GM18505 (cell line): ENCODE measurements at regions not wholly inside any gene's neighbourhood (a gene's known extent, or its start where the extent isn't known, plus 50 kb on each side); places are given as distances from the start of the nearest gene placed in this dataset.

Source experiments
- ATAC-seq: cut with Tn5 transposase; IDR thresholded peaks from one replicate; pipeline ENCODE4 v1.9.1; 2021; ENCODE audit not compliant: unreplicated experiment
- POLR2A ChIP-seq: IDR thresholded peaks from 4 replicates; pipeline ENCODE4 v1.6.1; 2011; ENCODE audit warnings: borderline replicate concordance; ENCODE audit not compliant: insufficient read depth, insufficient read length; ENCODE audit errors: extremely low read depth

GRCh38 chr18:1907470-1908206, 663.7 kb downstream of the METTL4 start:
- ATAC-seq: no peak
- TF ChIP-seq POLR2A: no peak

- TF ChIP-seq POLR2A: no peak
- ATAC-seq: no peak
Observed at GRCh38 chr18:1914489-1914888, 656.8 kb downstream of the METTL4 start.

- no peak for TF ChIP-seq POLR2A
- ATAC-seq: no peak
Observed at GRCh38 chr18:1916869-1917523, 654.3 kb downstream of the METTL4 start.

GRCh38 chr18:1917569-1917968, 653.7 kb downstream of the METTL4 start:
- no peak for ATAC-seq
- no peak for TF ChIP-seq POLR2A

- TF ChIP-seq POLR2A: no peak
- no peak for ATAC-seq
Observed at GRCh38 chr18:1922066-1922465, 649.2 kb downstream of the METTL4 start.

- ATAC-seq: no peak
- no peak for TF ChIP-seq POLR2A
Observed at GRCh38 chr18:1928711-1929110, 642.6 kb downstream of the METTL4 start.

- no peak for TF ChIP-seq POLR2A
- ATAC-seq: no peak
Observed at GRCh38 chr18:1929720-1930119, 641.6 kb downstream of the METTL4 start.

- TF ChIP-seq POLR2A: no peak
- no peak for ATAC-seq
Observed at GRCh38 chr18:1930291-1931270, 640.7 kb downstream of the METTL4 start.

- TF ChIP-seq POLR2A: no peak
- no peak for ATAC-seq
Observed at GRCh38 chr18:1952486-1952885, 618.8 kb downstream of the METTL4 start.

- ATAC-seq: no peak
Observed at GRCh38 chr18:1954583-1955312, 616.6 kb downstream of the METTL4 start.

GRCh38 chr18:1958798-1959197, 612.5 kb downstream of the METTL4 start:
- TF ChIP-seq POLR2A: no peak
- no peak for ATAC-seq

More at GRCh38 chr18:1954583-1955312, 616.6 kb downstream of the METTL4 start:
- no peak for TF ChIP-seq POLR2A

- TF ChIP-seq POLR2A: no peak
- no peak for ATAC-seq
Observed at GRCh38 chr18:1965016-1965415, 606.3 kb downstream of the METTL4 start.

- no peak for TF ChIP-seq POLR2A
- no peak for ATAC-seq
Observed at GRCh38 chr18:1965541-1965940, 605.8 kb downstream of the METTL4 start.

GRCh38 chr18:1968801-1969498, 602.4 kb downstream of the METTL4 start:
- TF ChIP-seq POLR2A: no peak
- no peak for ATAC-seq
